Mesodermal cell (in vitro differentiated cells): ENCODE measurements at regions not wholly inside any gene's neighbourhood (a gene's known extent, or its start where the extent isn't known, plus 50 kb on each side); places are given as distances from the start of the nearest gene placed in this dataset.
"Not testable (repeated sequence)": the region's sequence is repeated elsewhere in the genome, so short reads cannot be mapped to it uniquely, and the experiment has no call there.

Experiments used
- H3K27ac ChIP-seq: 2 replicates; pipeline ENCODE4 v1.7.0; 2013; ENCODE audit warnings: mild to moderate bottlenecking, low read depth, low read length, moderate library complexity; ENCODE audit not compliant: severe bottlenecking
- H3K36me3 ChIP-seq: 2 replicates; pipeline ENCODE4 v1.7.1; 2013; ENCODE audit warnings: mild to moderate bottlenecking, low read length, moderate library complexity; ENCODE audit not compliant: control insufficient read depth, insufficient read depth
- H3K4me1 ChIP-seq: one replicate; pipeline ENCODE4 v1.7.1; 2013; ENCODE audit warnings: mild to moderate bottlenecking, low read length; ENCODE audit not compliant: insufficient read depth, control insufficient read depth, poor library complexity, severe bottlenecking
- H3K4me3 ChIP-seq: 2 replicates; pipeline ENCODE4 v1.7.0; 2013; ENCODE audit warnings: low read length, control low read depth, mild to moderate bottlenecking; ENCODE audit not compliant: insufficient read depth, poor library complexity, severe bottlenecking; ENCODE audit errors: extremely low read depth
- H3K9me3 ChIP-seq: 2 replicates; pipeline ENCODE4 v1.7.1; 2013; ENCODE audit warnings: mild to moderate bottlenecking, low read length, moderate library complexity; ENCODE audit not compliant: control insufficient read depth
- WGBS, 2 experiments: methylation state at CpG; one replicate each; pipeline ENCODE4 v1.1.5; 2013; ENCODE audit warnings: missing lambda C conversion rate in 2 of 2; ENCODE audit not compliant: insufficient coverage in 2 of 2; 5-methylcytosine and 5-hydroxymethylcytosine counted together

GRCh38 chr9:129553277-129553676 is 67.6 kb downstream of the C9orf50 start:
- no peaks in the 10 kb centered on the region for H3K36me3 ChIP-seq
- H3K9me3 ChIP-seq, result no peaks in the 10 kb centered on the region
- 93 to 97% methylated on average over 4 of the region's 5 CpGs for WGBS, 2 experiments
- H3K27ac ChIP-seq, result no peak overlapping the region
- H3K4me1 ChIP-seq, result peaks cover 47% of the 10 kb centered on the region
- no peak overlapping the region for H3K4me3 ChIP-seq

- H3K9me3 ChIP-seq, result no peaks in the 10 kb centered on the region
- no peaks in the 10 kb centered on the region for H3K36me3 ChIP-seq
- peaks cover 35% of the 10 kb centered on the region for H3K4me1 ChIP-seq
- H3K27ac ChIP-seq, result no peak overlapping the region
- whole genome bisulfite sequencing, 2 experiments, result 95 to 100% methylated on average over 3 to 4 of the region's 6 CpGs
- H3K4me3 ChIP-seq, result no peak overlapping the region
Measured at GRCh38 chr9:129552064-129552463, 68.8 kb downstream of the C9orf50 start.

- H3K9me3 ChIP-seq, result no peaks in the 10 kb centered on the region
- H3K4me3 ChIP-seq, result no peak overlapping the region
- H3K36me3 ChIP-seq, result no peaks in the 10 kb centered on the region
- 90 to 100% methylated on average over 1 to 3 of the region's 3 CpGs for WGBS, 2 experiments
- H3K4me1 ChIP-seq, result peaks cover 29% of the 10 kb centered on the region
- no peak overlapping the region for H3K27ac ChIP-seq
Measured at GRCh38 chr9:129551393-129551973, 69.4 kb downstream of the C9orf50 start.

- H3K4me3 ChIP-seq, H3K9me3 ChIP-seq, H3K27ac ChIP-seq, H3K36me3 ChIP-seq: not testable (repeated sequence)
- 96 to 98% methylated on average over 9 to 10 of the region's 11 CpGs for WGBS, 2 experiments
- H3K4me1 ChIP-seq, result peaks cover 24% of the 10 kb centered on the region
Measured at GRCh38 chr9:129550977-129551376, 69.9 kb downstream of the C9orf50 start.

- no peaks in the 10 kb centered on the region for H3K36me3 ChIP-seq
- H3K9me3 ChIP-seq, result no peaks in the 10 kb centered on the region
- peak overlapping the region; percentile 48 for H3K4me3 ChIP-seq
- H3K4me1 ChIP-seq, result peaks cover 24% of the 10 kb centered on the region
- 2 to 4% methylated on average over 15 to 43 of the region's 51 CpGs for WGBS, 2 experiments
- H3K27ac ChIP-seq, result no peak overlapping the region
Measured at GRCh38 chr9:129550199-129550839, 70.6 kb downstream of the C9orf50 start.

- no peaks in the 10 kb centered on the region for H3K36me3 ChIP-seq
- H3K4me1 ChIP-seq, result peaks cover 25% of the 10 kb centered on the region
- WGBS, 2 experiments, result 48% methylated on average over 22 to 27 of the region's 30 CpGs
- H3K27ac ChIP-seq, result no peak overlapping the region
- H3K4me3 ChIP-seq, result peak overlapping the region; percentile 48
- H3K9me3 ChIP-seq, result no peaks in the 10 kb centered on the region
Measured at GRCh38 chr9:129549684-129550083, 71.2 kb downstream of the C9orf50 start.

GRCh38 chr9:129549139-129549538 is 71.8 kb downstream of the C9orf50 start:
- Histone ChIP-seq H3K9me3 (no peaks in the 10 kb centered on the region), H3K4me1 (peaks cover 23% of the 10 kb centered on the region), H3K36me3 (no peaks in the 10 kb centered on the region), H3K27ac (no peak overlapping the region), H3K4me3 (no peak overlapping the region)
- 91 to 95% methylated on average over 6 to 7 of the region's 7 CpGs for WGBS, 2 experiments

- H3K4me3 ChIP-seq, result no peak overlapping the region
- WGBS, 2 experiments, result 90 to 93% methylated on average over 11 of the region's 11 CpGs
- peaks cover 23% of the 10 kb centered on the region for H3K4me1 ChIP-seq
- H3K27ac ChIP-seq, result no peak overlapping the region
- no peaks in the 10 kb centered on the region for H3K9me3 ChIP-seq
- H3K36me3 ChIP-seq, result no peaks in the 10 kb centered on the region
Measured at GRCh38 chr9:129548571-129549135, 72.2 kb downstream of the C9orf50 start.

GRCh38 chr9:129547869-129548570 is 72.9 kb downstream of the C9orf50 start:
- Histone ChIP-seq H3K36me3 (no peaks in the 10 kb centered on the region), H3K4me3 (no peak overlapping the region), H3K9me3 (no peaks in the 10 kb centered on the region), H3K4me1 (peaks cover 23% of the 10 kb centered on the region), H3K27ac (no peak overlapping the region)
- WGBS, 2 experiments, result 85 to 93% methylated on average over 8 to 9 of the region's 9 CpGs

GRCh38 chr9:129547063-129547462 is 73.8 kb downstream of the C9orf50 start:
- no peaks in the 10 kb centered on the region for H3K36me3 ChIP-seq
- H3K4me3 ChIP-seq, result no peak overlapping the region
- H3K4me1 ChIP-seq, result peaks cover 20% of the 10 kb centered on the region
- no peaks in the 10 kb centered on the region for H3K9me3 ChIP-seq
- 90 to 92% methylated on average over 2 to 4 of the region's 4 CpGs for WGBS, 2 experiments
- H3K27ac ChIP-seq, result no peak overlapping the region
